ENCODE measurements at regions not wholly inside any gene's neighbourhood (a gene's known extent, or its start where the extent isn't known, plus 50 kb on each side); places are given as distances from the start of the nearest gene placed in this dataset.

- no peak overlapping the region for H3K4me3 ChIP-seq (ENCODE audit: low read length)
- no peaks in the 10 kb centered on the region for H3K4me1 ChIP-seq (ENCODE audit: control insufficient read depth, insufficient read depth, low read length)
- WGBS, 2 experiments (ENCODE audit: insufficient coverage in 1 of 2, insufficient read length in 1 of 2) = no CpG with 5 or more reads among the region's 1 CpG
- H3K36me3 ChIP-seq (ENCODE audit: control insufficient read depth, insufficient read depth, low read length) = no peaks in the 10 kb centered on the region
- Mint-ChIP-seq H3K36me3 (ENCODE audit: low read depth) (no peaks in the 10 kb centered on the region), H3K27me3 (ENCODE audit: insufficient read depth) (peaks cover 30% of the 10 kb centered on the region), H3K4me3 (no peak overlapping the region), H3K4me1 (peaks cover 8% of the 10 kb centered on the region), H3K9me3 (no peaks in the 10 kb centered on the region), H3K27ac (no peak overlapping the region)
- H3K9me3 ChIP-seq (ENCODE audit: control insufficient read depth, low read length) = no peaks in the 10 kb centered on the region
- TF ChIP-seq, protein P1, sequence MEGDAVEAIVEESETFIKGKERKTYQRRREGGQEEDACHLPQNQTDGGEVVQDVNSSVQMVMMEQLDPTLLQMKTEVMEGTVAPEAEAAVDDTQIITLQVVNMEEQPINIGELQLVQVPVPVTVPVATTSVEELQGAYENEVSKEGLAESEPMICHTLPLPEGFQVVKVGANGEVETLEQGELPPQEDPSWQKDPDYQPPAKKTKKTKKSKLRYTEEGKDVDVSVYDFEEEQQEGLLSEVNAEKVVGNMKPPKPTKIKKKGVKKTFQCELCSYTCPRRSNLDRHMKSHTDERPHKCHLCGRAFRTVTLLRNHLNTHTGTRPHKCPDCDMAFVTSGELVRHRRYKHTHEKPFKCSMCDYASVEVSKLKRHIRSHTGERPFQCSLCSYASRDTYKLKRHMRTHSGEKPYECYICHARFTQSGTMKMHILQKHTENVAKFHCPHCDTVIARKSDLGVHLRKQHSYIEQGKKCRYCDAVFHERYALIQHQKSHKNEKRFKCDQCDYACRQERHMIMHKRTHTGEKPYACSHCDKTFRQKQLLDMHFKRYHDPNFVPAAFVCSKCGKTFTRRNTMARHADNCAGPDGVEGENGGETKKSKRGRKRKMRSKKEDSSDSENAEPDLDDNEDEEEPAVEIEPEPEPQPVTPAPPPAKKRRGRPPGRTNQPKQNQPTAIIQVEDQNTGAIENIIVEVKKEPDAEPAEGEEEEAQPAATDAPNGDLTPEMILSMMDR (conservative IDR thresholded peaks at IDR 0.05) = no peak
- peak; percentile 20 for DNase-seq
- H3K27ac ChIP-seq (ENCODE audit: low read depth, low read length) = no peak overlapping the region
- H3K27me3 ChIP-seq (ENCODE audit: control insufficient read depth, insufficient read depth, low read length, poor library complexity, severe bottlenecking) = no peaks in the 10 kb centered on the region
- no peak overlapping the region for H3K9ac ChIP-seq (ENCODE audit: extremely low read depth, low read length, poor library complexity, severe bottlenecking)
Observed at GRCh38 chr20:51204794-51205193, 181.9 kb upstream of the KCNG1 start.

DNA sequence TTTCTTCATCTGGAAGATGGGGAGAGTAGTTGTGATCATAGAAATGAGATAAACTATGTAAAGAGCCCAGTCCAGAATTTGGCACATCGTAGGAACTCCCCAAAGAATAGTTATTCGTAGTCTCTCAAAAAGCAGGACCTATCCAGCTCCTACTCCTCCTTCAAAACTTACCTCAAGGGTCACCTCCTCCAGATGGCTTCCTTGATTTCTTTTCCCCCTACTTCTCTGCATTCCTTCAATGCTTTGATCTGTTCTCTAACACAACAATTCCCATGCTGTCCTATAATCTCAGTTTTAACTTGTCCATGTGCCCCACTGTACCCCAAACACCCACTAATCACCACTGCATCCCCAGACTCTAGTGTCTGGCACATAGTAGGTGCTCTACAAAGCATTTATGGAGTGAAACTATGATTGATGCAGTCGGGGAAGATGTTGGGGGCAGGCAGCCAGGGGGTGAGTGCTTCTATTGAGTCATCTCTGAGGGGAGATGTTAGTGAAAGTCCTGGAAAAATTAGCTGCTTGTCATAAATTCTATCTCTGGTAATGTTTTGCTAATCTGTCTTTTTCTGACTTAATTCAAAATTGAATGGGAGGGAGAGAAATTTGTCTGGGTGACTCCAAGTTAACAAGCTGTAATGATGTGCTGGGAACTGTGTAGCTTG, 181.3 kb upstream of the KCNG1 start:
- H3K27ac ChIP-seq (ENCODE audit: low read depth, low read length) = no peak overlapping the region
- Mint-ChIP-seq H3K27ac (no peak overlapping the region), H3K9me3 (no peaks in the 10 kb centered on the region), H3K36me3 (ENCODE audit: low read depth) (no peaks in the 10 kb centered on the region), H3K4me1 (peaks cover 7% of the 10 kb centered on the region), H3K4me3 (no peak overlapping the region), H3K27me3 (ENCODE audit: insufficient read depth) (peaks cover 30% of the 10 kb centered on the region)
- no peak for DNase-seq
- H3K36me3 ChIP-seq (ENCODE audit: control insufficient read depth, insufficient read depth, low read length) = no peaks in the 10 kb centered on the region
- H3K27me3 ChIP-seq (ENCODE audit: control insufficient read depth, insufficient read depth, low read length, poor library complexity, severe bottlenecking) = no peaks in the 10 kb centered on the region
- H3K4me3 ChIP-seq (ENCODE audit: low read length) = no peak overlapping the region
- no peaks in the 10 kb centered on the region for H3K9me3 ChIP-seq (ENCODE audit: control insufficient read depth, low read length)
- H3K4me1 ChIP-seq (ENCODE audit: control insufficient read depth, insufficient read depth, low read length) = no peaks in the 10 kb centered on the region
- H3K9ac ChIP-seq (ENCODE audit: extremely low read depth, low read length, poor library complexity, severe bottlenecking) = no peak overlapping the region
- TF ChIP-seq, protein P1 (conservative IDR thresholded peaks at IDR 0.05) = no peak
- WGBS, 2 experiments (ENCODE audit: insufficient coverage in 1 of 2, insufficient read length in 1 of 2) = 85 to 93% methylated on average over 2 to 3 of the region's 3 CpGs

- DNase-seq = no peak
- Histone ChIP-seq H3K27ac (ENCODE audit: low read depth, low read length) (no peak overlapping the region), H3K27me3 (ENCODE audit: control insufficient read depth, insufficient read depth, low read length, poor library complexity, severe bottlenecking) (no peaks in the 10 kb centered on the region), H3K4me1 (ENCODE audit: control insufficient read depth, insufficient read depth, low read length) (no peaks in the 10 kb centered on the region), H3K9me3 (ENCODE audit: control insufficient read depth, low read length) (no peaks in the 10 kb centered on the region), H3K4me3 (ENCODE audit: low read length) (no peak overlapping the region), H3K36me3 (ENCODE audit: control insufficient read depth, insufficient read depth, low read length) (no peaks in the 10 kb centered on the region), H3K9ac (ENCODE audit: extremely low read depth, low read length, poor library complexity, severe bottlenecking) (no peak overlapping the region)
- Mint-ChIP-seq H3K4me3 (no peak overlapping the region), H3K9me3 (no peaks in the 10 kb centered on the region), H3K4me1 (no peaks in the 10 kb centered on the region), H3K27ac (no peak overlapping the region), H3K27me3 (ENCODE audit: insufficient read depth) (peaks cover 16% of the 10 kb centered on the region), H3K36me3 (ENCODE audit: low read depth) (no peaks in the 10 kb centered on the region)
- TF ChIP-seq, protein P1 (conservative IDR thresholded peaks at IDR 0.05) = no peak
- whole genome bisulfite sequencing, 2 experiments (ENCODE audit: insufficient coverage in 1 of 2, insufficient read length in 1 of 2) = 94% methylated on average over 7 to 10 of the region's 10 CpGs
Observed at GRCh38 chr20:51202304-51202703, 179.4 kb upstream of the KCNG1 start.

Data from endodermal cell (in vitro differentiated cells).